IMR-90 (cell line): ENCODE measurements at regions not wholly inside any gene's neighbourhood (a gene's known extent, or its start where the extent isn't known, plus 50 kb on each side); places are given as distances from the start of the nearest gene placed in this dataset.

ENCODE experiments used
- ATAC-seq: fragments of 200-7000 bp; cut with Tn5 transposase; 2 replicates; pipeline ENCODE4 v1.9.1; 2020; ENCODE audit warnings: low read depth, mild to moderate bottlenecking, moderate library complexity
- BruUV-seq: library from RNA; stranded (reverse); fragments of 400-500 nt; replicated peaks from 2 replicates; lab custom pipeline; 2021; lab: Mats Ljungman, UMichigan
- CTCF ChIA-PET: fragments of 300-600 bp; formaldehyde crosslinking; extraction: SDS; loops from one replicate; lab custom pipeline; 2021; ENCODE audit warnings: antibody characterized with exemption; lab: Yijun Ruan, JAX
- POLR2A ChIA-PET: fragments of 300-600 bp; sonication (Branson Sonifier 250); formaldehyde crosslinking; loops from one replicate; lab custom pipeline; 2022; ENCODE audit warnings: antibody characterized with exemption; ENCODE audit not compliant: unreplicated experiment; lab: Charles Lee
- DNase-seq: peaks from one replicate; pipeline ENCODE4 v3.0.0; 2013
- H2AFZ ChIP-seq: replicated peaks from 2 replicates; pipeline ENCODE3; 2013; ENCODE audit warnings: low read length, mild to moderate bottlenecking; ENCODE audit not compliant: poor library complexity
- H2AK5ac ChIP-seq: 2 replicates; pipeline ENCODE4 v1.6.1; 2013; ENCODE audit warnings: low read depth, low read length, inconsistent platforms
- H2AK9ac ChIP-seq: replicated peaks from 2 replicates; pipeline ENCODE3; 2013; ENCODE audit warnings: mild to moderate bottlenecking, low read depth, low read length, moderate library complexity; ENCODE audit not compliant: poor library complexity
- H2BK120ac ChIP-seq: 2 replicates; pipeline ENCODE4 v1.6.1; 2013; ENCODE audit warnings: low read depth, low read length, inconsistent platforms
- H2BK15ac ChIP-seq: 3 replicates; pipeline ENCODE4 v1.6.1; 2013; ENCODE audit warnings: low read depth, low read length, inconsistent platforms
- H2BK20ac ChIP-seq: 2 replicates; pipeline ENCODE4 v1.6.1; 2013; ENCODE audit warnings: low read depth, mild to moderate bottlenecking, inconsistent platforms, low read length, moderate library complexity
- H2BK5ac ChIP-seq: 2 replicates; pipeline ENCODE4 v1.6.1; 2013; ENCODE audit warnings: mild to moderate bottlenecking, low read depth, low read length, inconsistent platforms; ENCODE audit not compliant: poor library complexity, severe bottlenecking
- H3K14ac ChIP-seq: replicated peaks from 2 replicates; pipeline ENCODE4 v1.6.1; 2013; ENCODE audit warnings: low read depth, low read length, inconsistent platforms
- H3K18ac ChIP-seq: 2 replicates; pipeline ENCODE4 v1.6.1; 2013; ENCODE audit warnings: low read depth, low read length, control low read depth
- H3K23ac ChIP-seq: 2 replicates; pipeline ENCODE4 v1.6.1; 2013; ENCODE audit warnings: low read depth, low read length, inconsistent platforms
- H3K27ac ChIP-seq: 2 replicates; pipeline ENCODE4 v1.5.1; 2013; ENCODE audit warnings: mild to moderate bottlenecking, control low read depth, low read length; ENCODE audit not compliant: insufficient read depth
- H3K27me3 ChIP-seq: 2 replicates; pipeline ENCODE4 v1.6.1; 2013; ENCODE audit warnings: low read length; ENCODE audit not compliant: control insufficient read depth, insufficient read depth
- H3K36me3 ChIP-seq: 2 replicates; pipeline ENCODE4 v1.6.1; 2013; ENCODE audit warnings: low read length, mixed read lengths; ENCODE audit not compliant: control insufficient read depth, insufficient read depth
- H3K4ac ChIP-seq: 2 replicates; pipeline ENCODE4 v1.6.1; 2013; ENCODE audit warnings: low read depth, low read length, inconsistent platforms
- H3K4me1 ChIP-seq: 2 replicates; pipeline ENCODE4 v1.6.1; 2013; ENCODE audit warnings: low read length, mixed read lengths; ENCODE audit not compliant: control insufficient read depth, insufficient read depth
- H3K4me2 ChIP-seq: 2 replicates; pipeline ENCODE4 v1.6.1; 2013; ENCODE audit warnings: low read depth, mild to moderate bottlenecking, control low read depth, low read length, moderate library complexity
- H3K4me3 ChIP-seq: 2 replicates; pipeline ENCODE4 v1.5.1; 2013; ENCODE audit warnings: low read depth, mild to moderate bottlenecking, control low read depth, low read length, moderate library complexity; ENCODE audit not compliant: insufficient read depth
- H3K56ac ChIP-seq: 2 replicates; pipeline ENCODE4 v1.6.1; 2013; ENCODE audit warnings: low read length, inconsistent platforms; ENCODE audit not compliant: insufficient read depth; ENCODE audit errors: extremely low read depth
- H3K79me1 ChIP-seq, 2 experiments: 2 replicates each; pipeline ENCODE4 v1.6.1; 2013; ENCODE audit warnings: low read length in 2 of 2, inconsistent platforms in 1 of 2, low read depth in 1 of 2
- H3K9ac ChIP-seq: 2 replicates; pipeline ENCODE4 v1.6.1; 2013; ENCODE audit warnings: low read depth, low read length, control low read depth
- H3K9me1 ChIP-seq: 2 replicates; pipeline ENCODE4 v1.6.1; 2013; ENCODE audit warnings: low read length, inconsistent platforms; ENCODE audit not compliant: insufficient read depth
- H3K9me3 ChIP-seq: 2 replicates; pipeline ENCODE4 v1.6.1; 2013; ENCODE audit warnings: low read length; ENCODE audit not compliant: control insufficient read depth, insufficient read depth
- H4K20me1 ChIP-seq: 2 replicates; pipeline ENCODE4 v1.6.1; 2013; ENCODE audit warnings: low read length, inconsistent platforms; ENCODE audit not compliant: insufficient read depth
- H4K5ac ChIP-seq: 2 replicates; pipeline ENCODE4 v1.6.1; 2013; ENCODE audit warnings: mild to moderate bottlenecking, low read depth, low read length, control low read depth
- H4K8ac ChIP-seq, 2 experiments: 2 replicates each; pipeline ENCODE4 v1.6.1; 2013; ENCODE audit warnings: low read depth in 2 of 2, low read length in 2 of 2, control low read depth in 1 of 2, inconsistent platforms in 1 of 2
- H4K91ac ChIP-seq: 2 replicates; pipeline ENCODE4 v1.6.1; 2013; ENCODE audit warnings: low read depth, low read length, inconsistent platforms; ENCODE audit not compliant: insufficient read depth
- BHLHE40 ChIP-seq: fragments of 150-350 bp; IDR thresholded peaks from 2 replicates; pipeline ENCODE4 v1.6.1; 2016; ENCODE audit warnings: mild to moderate bottlenecking, low read depth, low read length
- CEBPB ChIP-seq: IDR thresholded peaks from 2 replicates; pipeline ENCODE4 v1.6.1; 2012; ENCODE audit warnings: low read depth, low read length, improper control_type of control experiment
- MAZ ChIP-seq: IDR thresholded peaks from 2 replicates; pipeline ENCODE4 v1.6.1; 2012; ENCODE audit warnings: low read depth, mild to moderate bottlenecking, low read length, improper control_type of control experiment, moderate library complexity, borderline replicate concordance
- MXI1 ChIP-seq: IDR thresholded peaks from 2 replicates; pipeline ENCODE4 v1.6.1; 2012; ENCODE audit warnings: low read depth, mild to moderate bottlenecking, low read length, moderate library complexity, borderline replicate concordance
- NFE2L2 ChIP-seq: fragments of 150-350 bp; IDR thresholded peaks from 2 replicates; pipeline ENCODE4 v1.6.1; 2016; ENCODE audit warnings: low read depth, mild to moderate bottlenecking, low read length
- POLR2A ChIP-seq: IDR thresholded peaks from 2 replicates; pipeline ENCODE4 v1.6.1; 2012; ENCODE audit warnings: mild to moderate bottlenecking, low read depth, low read length
- WGBS, 2 experiments: methylation state at CpG; one replicate each; pipeline versions ENCODE4 v1.1.5 to v1.1.7; 2013; ENCODE audit warnings: missing lambda C conversion rate in 2 of 2; ENCODE audit not compliant: insufficient read length in 1 of 2; ENCODE audit errors: extremely low coverage in 2 of 2; 5-methylcytosine and 5-hydroxymethylcytosine counted together
- dilution Hi-C: fragments of 300-500 bp; cut with HindIII; formaldehyde crosslinking; loops from one replicate; pipeline ENCODE4 v1.14.3; 2018; ENCODE audit warnings: low sequenced_read_pairs; ENCODE audit not compliant: unreplicated experiment
- in situ Hi-C: fragments of 300-500 bp; cut with MboI; formaldehyde crosslinking; loops from 3 replicates; pipeline ENCODE4 v1.14.3; 2019; ENCODE audit warnings: low sequenced_read_pairs, inconsistent platforms, mixed read lengths
- intact Hi-C: fragments of 100-400 bp; cut with micrococcal nuclease; formaldehyde crosslinking; loops from 2 replicates; pipeline ENCODE4 v1.10.0; 2022
- TF ChIP-seq, protein P1 (sequence below): fragments of 150-350 bp; IDR thresholded peaks from 2 replicates; pipeline ENCODE4 v1.6.1; 2016; ENCODE audit warnings: low read depth, mild to moderate bottlenecking, low read length, moderate library complexity, borderline replicate concordance

DNA sequence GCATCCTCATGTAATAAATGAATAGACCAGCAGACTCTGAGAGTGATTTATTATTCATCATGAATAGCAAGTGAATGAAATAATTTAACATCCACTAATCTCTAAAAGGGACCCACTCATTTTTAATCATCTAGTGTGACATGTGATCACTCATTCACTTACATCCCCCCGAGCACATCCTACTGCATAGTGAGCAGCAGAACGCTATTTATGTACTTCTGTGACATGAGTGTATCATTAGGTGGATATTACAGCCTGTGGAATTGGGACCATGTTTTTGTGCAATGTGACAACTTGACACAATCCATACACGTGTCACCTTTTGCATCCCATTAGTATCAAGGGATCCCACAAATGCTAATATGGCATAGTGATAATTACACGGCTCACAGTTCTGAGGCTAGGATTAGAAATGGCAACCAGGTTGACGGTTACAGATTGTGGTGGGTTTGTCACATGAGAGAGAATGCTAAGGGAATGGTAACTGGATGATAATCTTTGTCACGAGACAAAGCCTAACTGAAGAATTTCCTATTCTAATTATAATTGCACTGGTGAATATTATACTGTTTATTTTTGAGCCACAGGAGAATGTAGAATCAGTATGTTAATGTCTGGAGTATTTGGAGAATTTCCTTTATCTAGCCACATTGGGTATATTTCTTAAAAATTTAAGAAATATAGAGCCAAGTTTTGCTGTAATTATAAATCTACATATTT, 595.2 kb upstream of the TBL1XR1 start:
- ATAC-seq = peak; percentile 87
- in situ Hi-C loops (no loop called here), intact Hi-C loops (no loop called here), dilution Hi-C loops (no loop called here)
- peak overlapping the region; percentile 8; the same call in 1 of the 2 replicates for H3K4me2 ChIP-seq
- H4K91ac ChIP-seq = peak overlapping the region; percentile 92
- H3K23ac ChIP-seq = peak overlapping the region; percentile 78
- peak; percentile 44 for DNase-seq
- TF ChIP-seq BHLHE40 (peak; percentile 83), CEBPB (no peak), POLR2A (no peak), NFE2L2 (no peak), MAZ (no peak), MXI1 (no peak)
- TF ChIP-seq, protein P1, sequence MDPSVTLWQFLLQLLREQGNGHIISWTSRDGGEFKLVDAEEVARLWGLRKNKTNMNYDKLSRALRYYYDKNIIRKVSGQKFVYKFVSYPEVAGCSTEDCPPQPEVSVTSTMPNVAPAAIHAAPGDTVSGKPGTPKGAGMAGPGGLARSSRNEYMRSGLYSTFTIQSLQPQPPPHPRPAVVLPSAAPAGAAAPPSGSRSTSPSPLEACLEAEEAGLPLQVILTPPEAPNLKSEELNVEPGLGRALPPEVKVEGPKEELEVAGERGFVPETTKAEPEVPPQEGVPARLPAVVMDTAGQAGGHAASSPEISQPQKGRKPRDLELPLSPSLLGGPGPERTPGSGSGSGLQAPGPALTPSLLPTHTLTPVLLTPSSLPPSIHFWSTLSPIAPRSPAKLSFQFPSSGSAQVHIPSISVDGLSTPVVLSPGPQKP = no peak
- no TSS peak for BruUV-seq
- H3K9me3 ChIP-seq = no peaks in the 10 kb centered on the region
- peaks cover 4% of the 10 kb centered on the region for H3K9me1 ChIP-seq
- no peaks in the 10 kb centered on the region for H3K79me1 ChIP-seq
- H2BK5ac ChIP-seq = peak overlapping the region; percentile 96
- no peak overlapping the region for H3K9ac ChIP-seq
- H3K14ac ChIP-seq = peak overlapping the region; percentile 97
- H3K4me1 ChIP-seq = peaks cover 4% of the 10 kb centered on the region; the same call in 1 of the 2 replicates
- H2BK15ac ChIP-seq = peak overlapping the region; percentile 76; the same call in 1 of the 3 replicates
- H3K27me3 ChIP-seq = no peaks in the 10 kb centered on the region
- peak overlapping the region; percentile 98 for H2BK20ac ChIP-seq
- H3K27ac ChIP-seq = peak overlapping the region; percentile 95
- H3K36me3 ChIP-seq = no peaks in the 10 kb centered on the region
- peak overlapping the region; percentile 53 to 96; a peak in 3 of 4 replicates for H4K8ac ChIP-seq
- peak overlapping the region; percentile 95 for H3K4ac ChIP-seq
- H2AK5ac ChIP-seq = peak overlapping the region; percentile 99
- peak overlapping the region; percentile 46 for H2AFZ ChIP-seq
- H3K18ac ChIP-seq = peak overlapping the region; percentile 100
- peak overlapping the region; percentile 99 for H2BK120ac ChIP-seq
- ChIA-PET POLR2A (no interaction called here), CTCF (no interaction called here)
- H3K4me3 ChIP-seq = no peak overlapping the region
- H4K20me1 ChIP-seq = no peaks in the 10 kb centered on the region
- WGBS, 2 experiments = no CpG with 5 or more reads among the region's 6 CpGs
- peak overlapping the region; percentile 77; the same call in 1 of the 2 replicates for H3K56ac ChIP-seq
- H4K5ac ChIP-seq = peak overlapping the region; percentile 63
- H2AK9ac ChIP-seq = peak overlapping the region; percentile 93
